Rectal smooth muscle tissue (tissue), 1 donor: ENCODE measurements at regions not wholly inside any gene's neighbourhood (a gene's known extent, or its start where the extent isn't known, plus 50 kb on each side); places are given as distances from the start of the nearest gene placed in this dataset.
"Not testable (repeated sequence)": the region's sequence is repeated elsewhere in the genome, so short reads cannot be mapped to it uniquely, and the experiment has no call there.

Source experiments
- H3K27ac ChIP-seq: one replicate; pipeline ENCODE4 v1.7.0; 2013; ENCODE audit warnings: low read depth, low read length, inconsistent platforms
- H3K27me3 ChIP-seq: one replicate; pipeline ENCODE4 v1.7.0; 2013; ENCODE audit warnings: low read length; ENCODE audit not compliant: control insufficient read depth, insufficient read depth
- H3K36me3 ChIP-seq: one replicate; pipeline ENCODE4 v1.7.0; 2013; ENCODE audit warnings: low read length; ENCODE audit not compliant: control insufficient read depth, insufficient read depth
- H3K4me1 ChIP-seq: one replicate; pipeline ENCODE4 v1.7.0; 2013; ENCODE audit warnings: low read length; ENCODE audit not compliant: control insufficient read depth, insufficient read depth
- H3K4me3 ChIP-seq: one replicate; pipeline ENCODE4 v1.7.0; 2013; ENCODE audit warnings: low read length
- H3K9ac ChIP-seq: one replicate; pipeline ENCODE4 v1.7.0; 2013; ENCODE audit warnings: low read length

GRCh38 chr14:45680531-45680930 lies 427.5 kb upstream of the MIS18BP1 start:
- peaks cover 6% of the 10 kb centered on the region for H3K4me1 ChIP-seq
- no peak overlapping the region for H3K4me3 ChIP-seq
- H3K9ac ChIP-seq = no peak overlapping the region
- H3K36me3 ChIP-seq = no peaks in the 10 kb centered on the region
- H3K27me3 ChIP-seq = no peaks in the 10 kb centered on the region
- no peak overlapping the region for H3K27ac ChIP-seq

- H3K27ac ChIP-seq = no peak overlapping the region
- no peak overlapping the region for H3K4me3 ChIP-seq
- H3K36me3 ChIP-seq = no peaks in the 10 kb centered on the region
- H3K4me1 ChIP-seq = peaks cover 6% of the 10 kb centered on the region
- H3K9ac ChIP-seq = no peak overlapping the region
- no peaks in the 10 kb centered on the region for H3K27me3 ChIP-seq
These were observed 426.9 kb upstream of the MIS18BP1 start for GRCh38 chr14:45679853-45680252.

- Histone ChIP-seq H3K27me3 (no peaks in the 10 kb centered on the region), H3K4me3 (no peak overlapping the region), H3K36me3 (no peaks in the 10 kb centered on the region), H3K9ac (no peak overlapping the region), H3K4me1 (peaks cover 6% of the 10 kb centered on the region), H3K27ac (no peak overlapping the region)
These were observed 425.2 kb upstream of the MIS18BP1 start for GRCh38 chr14:45678163-45678562.

GRCh38 chr14:45673420-45673819 lies 420.4 kb upstream of the MIS18BP1 start:
- no peaks in the 10 kb centered on the region for H3K27me3 ChIP-seq
- H3K36me3 ChIP-seq = no peaks in the 10 kb centered on the region
- H3K4me3 ChIP-seq = no peak overlapping the region
- no peaks in the 10 kb centered on the region for H3K4me1 ChIP-seq
- no peak overlapping the region for H3K9ac ChIP-seq
- no peak overlapping the region for H3K27ac ChIP-seq

GRCh38 chr14:45664668-45665356 lies 411.8 kb upstream of the MIS18BP1 start:
- Histone ChIP-seq H3K27me3 (no peaks in the 10 kb centered on the region), H3K4me3 (no peak overlapping the region), H3K9ac (no peak overlapping the region), H3K4me1 (no peaks in the 10 kb centered on the region), H3K27ac (no peak overlapping the region), H3K36me3 (no peaks in the 10 kb centered on the region)

GRCh38 chr14:45658917-45659299 lies 405.9 kb upstream of the MIS18BP1 start:
- no peak overlapping the region for H3K4me3 ChIP-seq
- no peaks in the 10 kb centered on the region for H3K4me1 ChIP-seq
- H3K9ac ChIP-seq = no peak overlapping the region
- no peaks in the 10 kb centered on the region for H3K27me3 ChIP-seq
- no peak overlapping the region for H3K27ac ChIP-seq
- no peaks in the 10 kb centered on the region for H3K36me3 ChIP-seq

GRCh38 chr14:45658226-45658916 lies 405.4 kb upstream of the MIS18BP1 start:
- H3K4me3 ChIP-seq = no peak overlapping the region
- H3K27me3 ChIP-seq = no peaks in the 10 kb centered on the region
- no peaks in the 10 kb centered on the region for H3K4me1 ChIP-seq
- no peaks in the 10 kb centered on the region for H3K36me3 ChIP-seq
- H3K9ac ChIP-seq = no peak overlapping the region
- H3K27ac ChIP-seq = no peak overlapping the region

GRCh38 chr14:45651890-45652289 lies 398.9 kb upstream of the MIS18BP1 start:
- Histone ChIP-seq H3K27me3 (no peaks in the 10 kb centered on the region), H3K4me3 (no peak overlapping the region), H3K27ac (no peak overlapping the region), H3K9ac (no peak overlapping the region), H3K36me3 (no peaks in the 10 kb centered on the region), H3K4me1 (no peaks in the 10 kb centered on the region)

- H3K36me3 ChIP-seq = no peaks in the 10 kb centered on the region
- no peak overlapping the region for H3K9ac ChIP-seq
These were observed 397.8 kb upstream of the MIS18BP1 start for GRCh38 chr14:45650754-45651153.

GRCh38 chr14:45649051-45649450 lies 396.0 kb upstream of the MIS18BP1 start:
- Histone ChIP-seq H3K36me3 (no peaks in the 10 kb centered on the region), H3K27me3 (no peaks in the 10 kb centered on the region), H3K4me3 (no peak overlapping the region), H3K27ac (no peak overlapping the region), H3K9ac (no peak overlapping the region), H3K4me1 (no peaks in the 10 kb centered on the region)

More at GRCh38 chr14:45650754-45651153, 397.8 kb upstream of the MIS18BP1 start:
- Histone ChIP-seq H3K4me3 (no peak overlapping the region), H3K27me3 (no peaks in the 10 kb centered on the region), H3K27ac (no peak overlapping the region), H3K4me1 (no peaks in the 10 kb centered on the region)

- Histone ChIP-seq H3K9ac (no peak overlapping the region), H3K27ac (no peak overlapping the region), H3K36me3 (no peaks in the 10 kb centered on the region), H3K4me1 (no peaks in the 10 kb centered on the region), H3K27me3 (no peaks in the 10 kb centered on the region), H3K4me3 (no peak overlapping the region)
These were observed 388.5 kb upstream of the MIS18BP1 start for GRCh38 chr14:45641541-45641940.

- not testable (repeated sequence) for H3K4me1 ChIP-seq, H3K36me3 ChIP-seq, H3K4me3 ChIP-seq, H3K9ac ChIP-seq, H3K27me3 ChIP-seq, H3K27ac ChIP-seq
These were observed 381.8 kb upstream of the MIS18BP1 start for GRCh38 chr14:45634651-45635441.
